MM.1S (cell line): ENCODE measurements at regions not wholly inside any gene's neighbourhood (a gene's known extent, or its start where the extent isn't known, plus 50 kb on each side); places are given as distances from the start of the nearest gene placed in this dataset.

ENCODE experiments used
- EZH2phosphoT487 ChIP-seq: fragments of 300-600 bp; sonication (generic); IDR thresholded peaks from 2 replicates; pipeline ENCODE4 v1.6.1; 2018; ENCODE audit warnings: antibody characterized with exemption, low read length
- TF ChIP-seq, protein P1 (sequence below): fragments of 300-600 bp; sonication (generic); IDR thresholded peaks from 2 replicates; pipeline ENCODE4 v1.5.1; 2016; ENCODE audit warnings: antibody characterized with exemption, low read length, mixed read lengths

DNA sequence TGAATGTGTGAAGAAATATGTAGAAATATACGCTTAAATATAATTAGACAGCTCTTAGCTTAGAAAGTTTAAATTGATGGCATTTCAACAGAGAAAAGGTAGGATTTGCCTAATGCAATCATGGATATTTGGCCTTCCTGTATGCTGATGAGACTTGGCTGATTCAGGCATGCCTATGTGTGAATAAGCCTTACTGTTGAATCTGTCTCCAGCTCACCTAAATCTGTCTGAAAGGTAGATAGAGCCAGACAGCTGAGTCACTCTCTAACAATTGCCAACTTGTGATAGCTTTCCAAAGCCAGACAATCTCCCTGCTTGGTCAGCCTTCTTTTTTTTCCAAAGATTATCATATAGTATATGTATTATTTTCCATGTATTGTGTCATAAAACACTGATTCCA is 92.8 kb upstream of the FLRT2 start:
- TF ChIP-seq, protein P1, sequence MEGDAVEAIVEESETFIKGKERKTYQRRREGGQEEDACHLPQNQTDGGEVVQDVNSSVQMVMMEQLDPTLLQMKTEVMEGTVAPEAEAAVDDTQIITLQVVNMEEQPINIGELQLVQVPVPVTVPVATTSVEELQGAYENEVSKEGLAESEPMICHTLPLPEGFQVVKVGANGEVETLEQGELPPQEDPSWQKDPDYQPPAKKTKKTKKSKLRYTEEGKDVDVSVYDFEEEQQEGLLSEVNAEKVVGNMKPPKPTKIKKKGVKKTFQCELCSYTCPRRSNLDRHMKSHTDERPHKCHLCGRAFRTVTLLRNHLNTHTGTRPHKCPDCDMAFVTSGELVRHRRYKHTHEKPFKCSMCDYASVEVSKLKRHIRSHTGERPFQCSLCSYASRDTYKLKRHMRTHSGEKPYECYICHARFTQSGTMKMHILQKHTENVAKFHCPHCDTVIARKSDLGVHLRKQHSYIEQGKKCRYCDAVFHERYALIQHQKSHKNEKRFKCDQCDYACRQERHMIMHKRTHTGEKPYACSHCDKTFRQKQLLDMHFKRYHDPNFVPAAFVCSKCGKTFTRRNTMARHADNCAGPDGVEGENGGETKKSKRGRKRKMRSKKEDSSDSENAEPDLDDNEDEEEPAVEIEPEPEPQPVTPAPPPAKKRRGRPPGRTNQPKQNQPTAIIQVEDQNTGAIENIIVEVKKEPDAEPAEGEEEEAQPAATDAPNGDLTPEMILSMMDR: no peak
- TF ChIP-seq EZH2phosphoT487: no peak
